ENCODE measurements at regions not wholly inside any gene's neighbourhood (a gene's known extent, or its start where the extent isn't known, plus 50 kb on each side); places are given as distances from the start of the nearest gene placed in this dataset.

DNA sequence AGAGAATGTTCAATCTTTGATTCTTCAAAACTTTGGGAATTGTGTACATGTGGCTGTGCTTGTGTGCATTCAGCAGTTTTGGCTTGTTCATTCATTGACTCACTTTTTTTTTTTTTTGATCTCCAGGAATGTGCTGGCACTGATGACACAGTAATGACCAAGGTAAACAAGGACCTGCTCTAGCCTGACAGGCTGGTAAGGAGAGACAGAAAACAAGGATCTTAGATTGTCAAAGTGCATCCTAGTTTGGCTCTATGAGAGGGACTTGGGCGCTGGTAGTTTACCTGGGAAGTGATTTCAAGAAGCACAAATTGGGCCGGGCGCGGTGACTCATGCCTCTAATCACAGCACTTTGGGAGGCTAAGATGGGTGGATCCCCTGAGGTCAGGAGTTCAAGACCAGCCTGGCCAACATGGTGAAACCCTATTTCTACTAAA is 233.1 kb upstream of the WSCD1 start:
- Histone ChIP-seq H3K4me3 (ENCODE audit: low read length) (no peak overlapping the region), H3K9me3 (ENCODE audit: control insufficient read depth, insufficient read depth, low read length) (no peaks in the 10 kb centered on the region), H3K36me3 (ENCODE audit: control insufficient read depth, insufficient read depth, low read length) (no peaks in the 10 kb centered on the region), H3K27me3 (ENCODE audit: control insufficient read depth, insufficient read depth, low read length) (peaks cover 2% of the 10 kb centered on the region), H3K27ac (ENCODE audit: low read length) (no peak overlapping the region), H3K4me1 (ENCODE audit: control insufficient read depth, insufficient read depth, low read length) (no peaks in the 10 kb centered on the region)
- intact Hi-C loops (cut with micrococcal nuclease) = no loop called here
- no peaks in the 10 kb centered on the region for H3K36me3 Mint-ChIP-seq
- H3K9me3 Mint-ChIP-seq = no peaks in the 10 kb centered on the region
- 95% methylated on average over 4 of the region's 4 CpGs for WGBS (ENCODE audit: insufficient coverage)
- H3K27me3 Mint-ChIP-seq (ENCODE audit: low read depth in 2 of 2) = peaks cover 0 to 16% of the 10 kb centered on the region in 2 donors
- TF ChIP-seq, protein P1, sequence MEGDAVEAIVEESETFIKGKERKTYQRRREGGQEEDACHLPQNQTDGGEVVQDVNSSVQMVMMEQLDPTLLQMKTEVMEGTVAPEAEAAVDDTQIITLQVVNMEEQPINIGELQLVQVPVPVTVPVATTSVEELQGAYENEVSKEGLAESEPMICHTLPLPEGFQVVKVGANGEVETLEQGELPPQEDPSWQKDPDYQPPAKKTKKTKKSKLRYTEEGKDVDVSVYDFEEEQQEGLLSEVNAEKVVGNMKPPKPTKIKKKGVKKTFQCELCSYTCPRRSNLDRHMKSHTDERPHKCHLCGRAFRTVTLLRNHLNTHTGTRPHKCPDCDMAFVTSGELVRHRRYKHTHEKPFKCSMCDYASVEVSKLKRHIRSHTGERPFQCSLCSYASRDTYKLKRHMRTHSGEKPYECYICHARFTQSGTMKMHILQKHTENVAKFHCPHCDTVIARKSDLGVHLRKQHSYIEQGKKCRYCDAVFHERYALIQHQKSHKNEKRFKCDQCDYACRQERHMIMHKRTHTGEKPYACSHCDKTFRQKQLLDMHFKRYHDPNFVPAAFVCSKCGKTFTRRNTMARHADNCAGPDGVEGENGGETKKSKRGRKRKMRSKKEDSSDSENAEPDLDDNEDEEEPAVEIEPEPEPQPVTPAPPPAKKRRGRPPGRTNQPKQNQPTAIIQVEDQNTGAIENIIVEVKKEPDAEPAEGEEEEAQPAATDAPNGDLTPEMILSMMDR (IDR thresholded peaks at IDR 0.05) = no peak
- H3K4me3 Mint-ChIP-seq = no peak overlapping the region
- ATAC-seq (no peak), DNase-seq (no peak)
- no peak overlapping the region for H3K27ac Mint-ChIP-seq
- H3K4me1 Mint-ChIP-seq = no peaks in the 10 kb centered on the region

DNA sequence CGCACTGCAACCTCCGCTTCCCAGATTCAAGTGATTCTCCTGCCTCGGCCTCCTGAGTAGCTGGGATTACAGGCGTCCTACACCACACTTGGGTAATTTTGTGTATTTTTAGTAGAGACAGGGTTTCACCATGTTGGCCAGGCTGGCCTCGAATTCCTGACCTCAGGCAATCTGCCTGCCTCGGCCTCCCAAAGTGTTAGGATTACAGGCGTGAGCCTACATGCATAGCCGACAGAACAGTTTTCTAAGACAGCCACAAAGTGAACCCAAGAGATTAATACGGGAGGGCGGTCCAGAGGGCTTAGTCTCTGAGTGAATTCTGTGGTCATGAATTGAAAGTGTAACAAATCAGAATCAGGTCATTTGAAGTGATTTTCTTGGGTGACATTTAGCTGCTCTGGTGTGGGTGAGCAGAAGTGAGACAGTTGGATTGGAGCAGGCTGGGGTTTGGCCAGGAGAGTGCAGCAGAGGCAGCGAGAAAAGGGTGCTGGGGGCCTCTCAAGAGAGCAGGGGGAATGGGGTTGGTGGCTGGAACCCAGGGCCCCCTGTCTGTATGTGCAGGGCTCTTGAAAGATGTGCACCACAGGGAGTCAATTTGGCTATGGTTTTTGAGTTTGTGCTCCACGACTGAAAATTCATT is 231.4 kb upstream of the WSCD1 start:
- H3K27ac Mint-ChIP-seq = no peak overlapping the region
- no peaks in the 10 kb centered on the region for H3K9me3 Mint-ChIP-seq
- H3K27me3 Mint-ChIP-seq (ENCODE audit: low read depth in 2 of 2) = peaks cover 0 to 7% of the 10 kb centered on the region in 2 donors
- Histone ChIP-seq H3K9me3 (ENCODE audit: control insufficient read depth, insufficient read depth, low read length) (no peaks in the 10 kb centered on the region), H3K27me3 (ENCODE audit: control insufficient read depth, insufficient read depth, low read length) (no peaks in the 10 kb centered on the region), H3K4me1 (ENCODE audit: control insufficient read depth, insufficient read depth, low read length) (no peaks in the 10 kb centered on the region), H3K27ac (ENCODE audit: low read length) (no peak overlapping the region), H3K36me3 (ENCODE audit: control insufficient read depth, insufficient read depth, low read length) (no peaks in the 10 kb centered on the region), H3K4me3 (ENCODE audit: low read length) (no peak overlapping the region)
- H3K4me3 Mint-ChIP-seq = no peak overlapping the region
- TF ChIP-seq, protein P1 (IDR thresholded peaks at IDR 0.05) = no peak
- H3K4me1 Mint-ChIP-seq = no peaks in the 10 kb centered on the region
- DNase-seq (no peak), ATAC-seq (no peak)
- 92% methylated on average over 11 of the region's 12 CpGs for WGBS (ENCODE audit: insufficient coverage)
- H3K36me3 Mint-ChIP-seq = no peaks in the 10 kb centered on the region
- intact Hi-C loops (cut with micrococcal nuclease) = no loop called here

DNA sequence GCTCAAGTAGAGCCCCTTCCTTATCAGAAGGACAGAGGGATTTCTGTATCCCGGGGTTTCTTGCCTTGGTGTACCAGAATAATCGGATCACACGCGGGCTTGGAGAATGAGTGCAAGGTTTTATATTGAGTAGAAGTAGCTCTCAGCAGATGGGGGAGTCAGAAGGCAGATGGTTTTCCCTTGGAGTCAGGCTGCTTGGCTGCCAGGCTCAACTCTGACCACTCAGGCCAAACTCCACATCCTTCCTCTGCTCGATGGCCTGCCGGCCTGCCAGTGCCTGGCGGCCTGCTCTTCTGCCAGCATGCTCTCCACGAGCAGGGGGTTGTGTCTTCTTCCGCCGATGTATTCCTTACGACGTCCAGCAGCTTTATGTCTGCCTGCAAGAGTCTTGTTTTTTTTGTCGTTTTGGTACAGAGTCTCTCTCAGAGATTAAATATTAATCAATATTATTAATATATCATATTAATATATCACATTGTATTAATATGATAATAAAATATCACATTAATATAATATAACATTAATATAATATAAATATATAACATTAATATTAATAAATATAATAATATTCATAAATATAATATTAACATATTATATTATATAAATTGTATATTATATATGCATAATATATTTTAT is 229.2 kb upstream of the WSCD1 start:
- H3K4me3 Mint-ChIP-seq = no peak overlapping the region
- intact Hi-C loops (cut with micrococcal nuclease) = no loop called here

More for the DNA sequence above, 229.2 kb upstream of the WSCD1 start:
- H3K27me3 ChIP-seq (ENCODE audit: control insufficient read depth, insufficient read depth, low read length) = no peaks in the 10 kb centered on the region
- ATAC-seq (no peak), DNase-seq (no peak)
- H3K4me1 ChIP-seq (ENCODE audit: control insufficient read depth, insufficient read depth, low read length) = no peaks in the 10 kb centered on the region
- no peak overlapping the region for H3K4me3 ChIP-seq (ENCODE audit: low read length)
- peaks cover 1 to 3% of the 10 kb centered on the region in 2 donors for H3K27me3 Mint-ChIP-seq (ENCODE audit: low read depth in 2 of 2)
- H3K36me3 ChIP-seq (ENCODE audit: control insufficient read depth, insufficient read depth, low read length) = no peaks in the 10 kb centered on the region
- WGBS (ENCODE audit: insufficient coverage) = 90% methylated on average over 12 of the region's 13 CpGs
- no peaks in the 10 kb centered on the region for H3K9me3 ChIP-seq (ENCODE audit: control insufficient read depth, insufficient read depth, low read length)
- no peaks in the 10 kb centered on the region for H3K36me3 Mint-ChIP-seq
- TF ChIP-seq, protein P1 (IDR thresholded peaks at IDR 0.05) = no peak
- H3K27ac Mint-ChIP-seq = no peak overlapping the region
- no peaks in the 10 kb centered on the region for H3K4me1 Mint-ChIP-seq
- no peak overlapping the region for H3K27ac ChIP-seq (ENCODE audit: low read length)
- no peaks in the 10 kb centered on the region for H3K9me3 Mint-ChIP-seq
